HCT116 (cell line): ENCODE measurements at regions not wholly inside any gene's neighbourhood (a gene's known extent, or its start where the extent isn't known, plus 50 kb on each side); places are given as distances from the start of the nearest gene placed in this dataset.

ENCODE experiments used
- ATAC-seq: fragments of 200-7000 bp; cut with Tn5 transposase; 2 replicates; pipeline ENCODE4 v1.9.1; 2020; ENCODE audit warnings: mild to moderate bottlenecking, moderate library complexity
- BruUV-seq: library from RNA; stranded (reverse); fragments of 400-500 nt; replicated peaks from 2 replicates; lab custom pipeline; 2021; lab: Mats Ljungman, UMichigan
- CTCF ChIA-PET: fragments of 300-600 bp; sonication (Branson Sonifier 250); formaldehyde crosslinking; loops from one replicate; lab custom pipeline; 2021; ENCODE audit warnings: antibody characterized with exemption; lab: Charles Lee
- POLR2A ChIA-PET: fragments of 300-600, 350-600 bp; sonication (Branson Sonifier 250); formaldehyde crosslinking; loops from one replicate; lab custom pipeline; 2021; ENCODE audit warnings: antibody characterized with exemption; lab: Charles Lee
- RAD21 ChIA-PET, 2 experiments: fragments of 300-600 bp; sonication (Branson Sonifier 250); formaldehyde crosslinking; loops; one replicate each; lab custom pipeline; 2023; ENCODE audit warnings: low total read pairs in 2 of 2; ENCODE audit not compliant: uncharacterized antibody in 2 of 2, unreplicated experiment in 2 of 2, low non-redundant PET in 1 of 2; lab: Charles Lee
- DNase-seq: peaks from one replicate; pipeline ENCODE4 v3.0.0-alpha.2; 2010; ENCODE audit warnings: low read depth, low spot score
- H2AFZ ChIP-seq: fragments of 200-600 bp; shearing (Covaris generic), sonication (generic); 2 replicates; pipeline ENCODE4 v1.6.1; 2017; ENCODE audit warnings: low read depth, mixed run types, mixed read lengths, antibody characterized with exemption, low read length; ENCODE audit not compliant: poor library complexity, severe bottlenecking
- H3K27ac ChIP-seq: 2 replicates; pipeline ENCODE4 v1.5.1; 2012; ENCODE audit warnings: low read depth, low read length
- H3K27me3 ChIP-seq: fragments of 200-600 bp; sonication (generic); 2 replicates; pipeline ENCODE4 v1.6.1; 2016; ENCODE audit warnings: mixed run types, low read length, mixed read lengths; ENCODE audit not compliant: insufficient read depth
- H3K36me3 ChIP-seq, 2 experiments: fragments of 200-500 bp in 1 of 2; fragments of 200-600 bp in 1 of 2; sonication (Bioruptor generic) in 1 of 2; sonication (generic) in 1 of 2; 2 replicates each; pipeline versions ENCODE4 v1.5.1 to v1.6.1; 2014 to 2016; ENCODE audit warnings: low read length in 2 of 2, inconsistent platforms in 1 of 2, mixed read lengths in 1 of 2, mixed run types in 1 of 2; ENCODE audit not compliant: insufficient read depth in 2 of 2, control insufficient read depth in 1 of 2
- H3K4me1 ChIP-seq, 2 experiments: fragments of 200-600 bp in 1 of 2; sonication (generic) in 1 of 2; 2 replicates each; pipeline versions ENCODE4 v1.5.1 to v1.6.1; 2012 to 2017; ENCODE audit warnings: low read length in 2 of 2, inconsistent platforms in 1 of 2, mild to moderate bottlenecking in 1 of 2, mixed read lengths in 1 of 2, mixed run types in 1 of 2, moderate library complexity in 1 of 2; ENCODE audit not compliant: insufficient read depth in 2 of 2, control insufficient read depth in 1 of 2
- H3K4me2 ChIP-seq: fragments of 200-600 bp; sonication (generic); 2 replicates; pipeline ENCODE4 v1.6.1; 2017; ENCODE audit warnings: mixed run types, low read length, mixed read lengths
- H3K4me3 ChIP-seq, 2 experiments: fragments of 200-600 bp in 1 of 2; sonication (generic) in 1 of 2; replicated peaks in 1 of 2; 2 replicates each; pipeline ENCODE4 v1.5.1; 2011 to 2016; ENCODE audit warnings: low read length in 2 of 2, control low read depth in 1 of 2, low read depth in 1 of 2, mild to moderate bottlenecking in 1 of 2, mixed read lengths in 1 of 2, mixed run types in 1 of 2
- H3K79me2 ChIP-seq: fragments of 200-600 bp; sonication (generic); 2 replicates; pipeline ENCODE4 v1.6.1; 2017; ENCODE audit warnings: mild to moderate bottlenecking, mixed run types, low read length, moderate library complexity, mixed read lengths; ENCODE audit not compliant: insufficient read depth
- H3K9ac ChIP-seq: fragments of 200-600 bp; sonication (generic); 2 replicates; pipeline ENCODE4 v1.6.1; 2016; ENCODE audit warnings: low read length, mixed read lengths
- H3K9me2 ChIP-seq: fragments of 200-600 bp; sonication (generic), shearing (Covaris generic); 2 replicates; pipeline ENCODE4 v1.6.1; 2017; ENCODE audit warnings: mixed run types, mild to moderate bottlenecking, moderate library complexity; ENCODE audit not compliant: insufficient read depth
- H3K9me3 ChIP-seq, 2 experiments: fragments of 200-500 bp in 1 of 2; fragments of 200-600 bp in 1 of 2; sonication (Bioruptor generic) in 1 of 2; sonication (generic) in 1 of 2; 2 replicates each; pipeline ENCODE4 v1.6.1; 2014 to 2017; ENCODE audit warnings: low read length in 2 of 2, mixed read lengths in 2 of 2, inconsistent platforms in 1 of 2, low read depth in 1 of 2, mild to moderate bottlenecking in 1 of 2, mixed run types in 1 of 2, moderate library complexity in 1 of 2; ENCODE audit not compliant: control insufficient read depth in 1 of 2, insufficient read depth in 1 of 2
- H4K20me1 ChIP-seq: fragments of 200-600 bp; sonication (generic), shearing (Covaris generic); 2 replicates; pipeline ENCODE4 v1.6.1; 2017; ENCODE audit warnings: mixed run types, mild to moderate bottlenecking, moderate library complexity; ENCODE audit not compliant: insufficient read depth
- CBX3 ChIP-seq: IDR thresholded peaks from 2 replicates; pipeline ENCODE4 v1.6.1; 2012; ENCODE audit warnings: low read depth
- EZH2 ChIP-seq: fragments of 200-600 bp; sonication (generic); IDR thresholded peaks from 2 replicates; pipeline ENCODE4 v1.6.1; 2017; ENCODE audit warnings: antibody characterized with exemption, mixed run types
- EZH2phosphoT487 ChIP-seq: fragments of 200-600 bp; IDR thresholded peaks from 2 replicates; pipeline ENCODE4 v1.6.1; 2018; ENCODE audit warnings: antibody characterized with exemption, borderline replicate concordance
- JUND ChIP-seq: IDR thresholded peaks from 2 replicates; pipeline ENCODE4 v1.6.1; 2012
- POLR2A ChIP-seq: IDR thresholded peaks from 2 replicates; pipeline ENCODE4 v1.7.0; 2011; ENCODE audit warnings: borderline replicate concordance; ENCODE audit not compliant: insufficient read depth, insufficient read length; ENCODE audit errors: extremely low read depth
- SIN3A ChIP-seq: IDR thresholded peaks from 2 replicates; pipeline ENCODE4 v1.6.1; 2012; ENCODE audit warnings: low read depth
- SRF ChIP-seq: IDR thresholded peaks from 2 replicates; pipeline ENCODE4 v1.6.1; 2012; ENCODE audit warnings: low read depth
- TCF7L2 ChIP-seq: IDR thresholded peaks from 2 replicates; pipeline ENCODE4 v1.7.0; 2011; ENCODE audit warnings: borderline replicate concordance, inconsistent platforms; ENCODE audit not compliant: insufficient read depth, insufficient read length; ENCODE audit errors: extremely low read depth
- ZFX ChIP-seq: fragments of 450-650 bp; IDR thresholded peaks from 2 replicates; pipeline ENCODE4 v1.6.1; 2017
- intact Hi-C: fragments of 100-400 bp; cut with micrococcal nuclease; formaldehyde crosslinking; loops from 2 replicates; pipeline ENCODE4 v1.10.0; 2022
- TF ChIP-seq, protein P1 (sequence below), 3 experiments: fragments of 200-600 bp in 1 of 3; sonication (generic) in 1 of 3; IDR thresholded peaks in 2 of 3; conservative IDR thresholded peaks in 1 of 3; 2 replicates each; pipeline ENCODE4 v1.5.1; 2012 to 2017; ENCODE audit warnings: low read depth in 2 of 3, low read length in 2 of 3, antibody characterized with exemption in 1 of 3, borderline replicate concordance in 1 of 3, control low read depth in 1 of 3, mild to moderate bottlenecking in 1 of 3, mixed read lengths in 1 of 3, mixed run types in 1 of 3, moderate library complexity in 1 of 3; ENCODE audit not compliant: insufficient read depth in 1 of 3
- TF ChIP-seq, protein P2 (sequence below): IDR thresholded peaks from 2 replicates; pipeline ENCODE4 v1.6.1; 2012
- TF ChIP-seq, protein P3 (sequence below): IDR thresholded peaks from 2 replicates; pipeline ENCODE4 v1.6.1; 2012; ENCODE audit warnings: low read depth
- TF ChIP-seq, protein P4 (sequence below): IDR thresholded peaks from 2 replicates; pipeline ENCODE4 v1.6.1; 2012

DNA sequence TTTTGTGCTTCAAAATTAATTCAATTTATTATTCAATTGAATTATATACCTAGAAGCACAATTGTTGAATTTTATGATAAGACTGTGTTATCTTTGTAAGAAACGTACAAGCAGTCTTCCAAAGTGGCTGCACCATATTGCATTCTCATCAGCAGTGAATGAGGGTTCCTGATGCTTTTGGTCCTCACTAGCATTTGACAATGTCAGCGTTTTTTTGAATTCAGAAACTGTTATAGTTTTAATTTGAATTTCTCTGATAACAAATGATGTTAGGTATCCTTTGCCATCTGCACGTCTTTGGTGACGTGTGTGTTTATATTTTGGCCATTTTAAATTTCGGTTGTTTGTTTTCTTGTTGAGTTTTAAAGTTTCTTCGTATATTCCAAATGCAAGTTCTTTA, 553.0 kb upstream of the ZP4 start:
- Histone ChIP-seq H3K36me3 (no peaks in the 10 kb centered on the region), H3K4me2 (no peak overlapping the region), H4K20me1 (no peaks in the 10 kb centered on the region), H3K4me1 (no peaks in the 10 kb centered on the region), H2AFZ (no peak overlapping the region), H3K4me3 (no peak overlapping the region), H3K27me3 (no peaks in the 10 kb centered on the region), H3K79me2 (no peaks in the 10 kb centered on the region), H3K9me2 (no peaks in the 10 kb centered on the region), H3K9ac (no peak overlapping the region), H3K9me3 (peaks cover 0 to 13% of the 10 kb centered on the region in 2 experiments; a peak in 2 of 4 replicates), H3K27ac (no peak overlapping the region)
- CTCF ChIA-PET = no interaction called here
- no peak for TF ChIP-seq SIN3A
- TF ChIP-seq, protein P1, sequence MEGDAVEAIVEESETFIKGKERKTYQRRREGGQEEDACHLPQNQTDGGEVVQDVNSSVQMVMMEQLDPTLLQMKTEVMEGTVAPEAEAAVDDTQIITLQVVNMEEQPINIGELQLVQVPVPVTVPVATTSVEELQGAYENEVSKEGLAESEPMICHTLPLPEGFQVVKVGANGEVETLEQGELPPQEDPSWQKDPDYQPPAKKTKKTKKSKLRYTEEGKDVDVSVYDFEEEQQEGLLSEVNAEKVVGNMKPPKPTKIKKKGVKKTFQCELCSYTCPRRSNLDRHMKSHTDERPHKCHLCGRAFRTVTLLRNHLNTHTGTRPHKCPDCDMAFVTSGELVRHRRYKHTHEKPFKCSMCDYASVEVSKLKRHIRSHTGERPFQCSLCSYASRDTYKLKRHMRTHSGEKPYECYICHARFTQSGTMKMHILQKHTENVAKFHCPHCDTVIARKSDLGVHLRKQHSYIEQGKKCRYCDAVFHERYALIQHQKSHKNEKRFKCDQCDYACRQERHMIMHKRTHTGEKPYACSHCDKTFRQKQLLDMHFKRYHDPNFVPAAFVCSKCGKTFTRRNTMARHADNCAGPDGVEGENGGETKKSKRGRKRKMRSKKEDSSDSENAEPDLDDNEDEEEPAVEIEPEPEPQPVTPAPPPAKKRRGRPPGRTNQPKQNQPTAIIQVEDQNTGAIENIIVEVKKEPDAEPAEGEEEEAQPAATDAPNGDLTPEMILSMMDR (IDR thresholded peaks at IDR 0.05 in 2 of 3, conservative IDR thresholded peaks at IDR 0.05 in 1 of 3; ENCODE audit: borderline replicate concordance in 1 of 3, insufficient read depth in 1 of 3, low read depth in 2 of 3, low read length in 2 of 3) = no peak
- TF ChIP-seq, protein P2, sequence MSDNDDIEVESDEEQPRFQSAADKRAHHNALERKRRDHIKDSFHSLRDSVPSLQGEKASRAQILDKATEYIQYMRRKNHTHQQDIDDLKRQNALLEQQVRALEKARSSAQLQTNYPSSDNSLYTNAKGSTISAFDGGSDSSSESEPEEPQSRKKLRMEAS = no peak
- TF ChIP-seq POLR2A = no peak
- TF ChIP-seq EZH2 = no peak
- ATAC-seq = no peak
- RAD21 ChIA-PET = no interaction called here
- no peak for DNase-seq
- intact Hi-C loops = no loop called here
- no TSS peak for BruUV-seq
- POLR2A ChIA-PET = no interaction called here

DNA sequence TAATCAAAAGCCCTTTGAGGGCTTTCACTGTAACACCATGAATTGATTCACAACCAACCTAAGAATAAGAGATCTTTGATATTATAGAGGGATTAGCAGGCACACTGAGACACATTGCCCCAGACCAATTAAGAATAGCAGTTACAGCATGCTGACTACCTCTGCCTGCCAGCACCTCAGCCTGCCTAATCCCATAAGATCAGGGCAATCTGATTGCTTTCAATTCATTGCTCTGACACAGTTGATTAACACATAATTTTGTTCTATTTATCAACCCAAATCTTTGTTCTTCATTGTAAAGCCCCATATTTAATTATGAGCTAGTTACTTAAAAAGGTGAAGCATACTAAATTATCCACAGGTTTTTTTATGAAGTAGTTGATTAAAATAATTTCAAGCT, 548.8 kb upstream of the ZP4 start:
- H3K4me1 ChIP-seq = no peaks in the 10 kb centered on the region
- ChIA-PET POLR2A (no interaction called here), CTCF (no interaction called here), RAD21 (no interaction called here)
- H3K9ac ChIP-seq = no peak overlapping the region
- H3K4me3 ChIP-seq = no peak overlapping the region
- no peaks in the 10 kb centered on the region for H4K20me1 ChIP-seq
- no peaks in the 10 kb centered on the region for H3K36me3 ChIP-seq
- BruUV-seq = no TSS peak
- no peak for ATAC-seq
- no peak overlapping the region for H3K27ac ChIP-seq
- no peak for DNase-seq
- no peak overlapping the region for H3K4me2 ChIP-seq
- peaks cover 10 to 12% of the 10 kb centered on the region in 2 experiments; a peak in 2 of 4 replicates for H3K9me3 ChIP-seq
- H3K27me3 ChIP-seq = no peaks in the 10 kb centered on the region
- H3K79me2 ChIP-seq = no peaks in the 10 kb centered on the region
- H2AFZ ChIP-seq = no peak overlapping the region
- intact Hi-C loops = no loop called here
- TF ChIP-seq, protein P1 (IDR thresholded peaks at IDR 0.05 in 2 of 3, conservative IDR thresholded peaks at IDR 0.05 in 1 of 3; ENCODE audit: borderline replicate concordance in 1 of 3, insufficient read depth in 1 of 3, low read depth in 2 of 3, low read length in 2 of 3) = no peak
- TF ChIP-seq ZFX (no peak), CBX3 (no peak), EZH2phosphoT487 (no peak), TCF7L2 (no peak), JUND (no peak), SRF (no peak)
- TF ChIP-seq, protein P3, sequence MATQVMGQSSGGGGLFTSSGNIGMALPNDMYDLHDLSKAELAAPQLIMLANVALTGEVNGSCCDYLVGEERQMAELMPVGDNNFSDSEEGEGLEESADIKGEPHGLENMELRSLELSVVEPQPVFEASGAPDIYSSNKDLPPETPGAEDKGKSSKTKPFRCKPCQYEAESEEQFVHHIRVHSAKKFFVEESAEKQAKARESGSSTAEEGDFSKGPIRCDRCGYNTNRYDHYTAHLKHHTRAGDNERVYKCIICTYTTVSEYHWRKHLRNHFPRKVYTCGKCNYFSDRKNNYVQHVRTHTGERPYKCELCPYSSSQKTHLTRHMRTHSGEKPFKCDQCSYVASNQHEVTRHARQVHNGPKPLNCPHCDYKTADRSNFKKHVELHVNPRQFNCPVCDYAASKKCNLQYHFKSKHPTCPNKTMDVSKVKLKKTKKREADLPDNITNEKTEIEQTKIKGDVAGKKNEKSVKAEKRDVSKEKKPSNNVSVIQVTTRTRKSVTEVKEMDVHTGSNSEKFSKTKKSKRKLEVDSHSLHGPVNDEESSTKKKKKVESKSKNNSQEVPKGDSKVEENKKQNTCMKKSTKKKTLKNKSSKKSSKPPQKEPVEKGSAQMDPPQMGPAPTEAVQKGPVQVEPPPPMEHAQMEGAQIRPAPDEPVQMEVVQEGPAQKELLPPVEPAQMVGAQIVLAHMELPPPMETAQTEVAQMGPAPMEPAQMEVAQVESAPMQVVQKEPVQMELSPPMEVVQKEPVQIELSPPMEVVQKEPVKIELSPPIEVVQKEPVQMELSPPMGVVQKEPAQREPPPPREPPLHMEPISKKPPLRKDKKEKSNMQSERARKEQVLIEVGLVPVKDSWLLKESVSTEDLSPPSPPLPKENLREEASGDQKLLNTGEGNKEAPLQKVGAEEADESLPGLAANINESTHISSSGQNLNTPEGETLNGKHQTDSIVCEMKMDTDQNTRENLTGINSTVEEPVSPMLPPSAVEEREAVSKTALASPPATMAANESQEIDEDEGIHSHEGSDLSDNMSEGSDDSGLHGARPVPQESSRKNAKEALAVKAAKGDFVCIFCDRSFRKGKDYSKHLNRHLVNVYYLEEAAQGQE = no peak
- TF ChIP-seq, protein P4, sequence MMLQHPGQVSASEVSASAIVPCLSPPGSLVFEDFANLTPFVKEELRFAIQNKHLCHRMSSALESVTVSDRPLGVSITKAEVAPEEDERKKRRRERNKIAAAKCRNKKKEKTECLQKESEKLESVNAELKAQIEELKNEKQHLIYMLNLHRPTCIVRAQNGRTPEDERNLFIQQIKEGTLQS = no peak
- no peaks in the 10 kb centered on the region for H3K9me2 ChIP-seq
